Naive thymus-derived CD4-positive, alpha-beta T cell (primary cell): ENCODE measurements at regions not wholly inside any gene's neighbourhood (a gene's known extent, or its start where the extent isn't known, plus 50 kb on each side); places are given as distances from the start of the nearest gene placed in this dataset.

ENCODE experiments used
- ATAC-seq: fragments of 150-1000 bp; cut with Tn5 transposase; 2 replicates; pipeline ENCODE4 v1.10.0; 2021; ENCODE audit warnings: mild to moderate bottlenecking, moderate library complexity
- CTCF ChIA-PET: fragments of 350-600 bp; sonication (Branson Sonifier 250); formaldehyde crosslinking; loops from one replicate; lab custom pipeline; 2021; ENCODE audit warnings: antibody characterized with exemption; lab: Charles Lee
- POLR2A ChIA-PET: fragments of 350-600 bp; sonication (Branson Sonifier 250); formaldehyde crosslinking; loops from one replicate; lab custom pipeline; 2021; ENCODE audit warnings: antibody characterized with exemption, inconsistent platforms; lab: Charles Lee
- DNase-seq, 9 donors: peaks; one replicate each; pipeline versions ENCODE4 v3.0.0 to v3.0.0-alpha.2; 2020 to 2022; ENCODE audit warnings: mixed read lengths in 1 of 9
- H3K27ac ChIP-seq: one replicate; pipeline ENCODE4 v1.7.0; 2013; ENCODE audit warnings: mild to moderate bottlenecking, low read depth, low read length, moderate library complexity
- H3K27me3 ChIP-seq, 2 donors: one replicate each; pipeline ENCODE4 v1.7.0; 2013; ENCODE audit warnings: low read length in 2 of 2, mild to moderate bottlenecking in 2 of 2, moderate library complexity in 2 of 2; ENCODE audit not compliant: control insufficient read depth in 2 of 2, insufficient read depth in 2 of 2
- H3K36me3 ChIP-seq, 3 experiments: 1 replicate in 2 of 3; 2 replicates in 1 of 3; pipeline ENCODE4 v1.7.0; 2013; ENCODE audit warnings: low read length in 3 of 3, mild to moderate bottlenecking in 3 of 3, moderate library complexity in 1 of 3; ENCODE audit not compliant: insufficient read depth in 3 of 3, control insufficient read depth in 2 of 3
- H3K4me1 ChIP-seq, 2 donors: one replicate each; pipeline ENCODE4 v1.7.0; 2013; ENCODE audit warnings: low read length in 2 of 2, mild to moderate bottlenecking in 2 of 2, moderate library complexity in 1 of 2; ENCODE audit not compliant: control insufficient read depth in 2 of 2, insufficient read depth in 2 of 2
- H3K4me3 ChIP-seq: 2 replicates; pipeline ENCODE4 v1.7.0; 2013; ENCODE audit warnings: mild to moderate bottlenecking, low read length
- H3K9me3 ChIP-seq, 3 experiments: 1 replicate in 2 of 3; 2 replicates in 1 of 3; pipeline ENCODE4 v1.7.0; 2013; ENCODE audit warnings: low read length in 3 of 3; ENCODE audit not compliant: control insufficient read depth in 2 of 3
- H3K27ac Mint-ChIP-seq, 9 donors: one replicate each; pipeline ENCODE4 v1.8.0; 2020 to 2022; ENCODE audit warnings: mixed read lengths in 9 of 9, mild to moderate bottlenecking in 8 of 9, moderate library complexity in 5 of 9, inconsistent platforms in 2 of 9
- H3K27me3 Mint-ChIP-seq, 5 donors: one replicate each; pipeline ENCODE4 v1.8.0; 2021 to 2022; ENCODE audit warnings: mixed read lengths in 5 of 5, mild to moderate bottlenecking in 1 of 5
- H3K36me3 Mint-ChIP-seq, 5 donors: one replicate each; pipeline ENCODE4 v1.8.0; 2020 to 2022; ENCODE audit warnings: mixed read lengths in 5 of 5, mild to moderate bottlenecking in 3 of 5, inconsistent platforms in 1 of 5
- H3K4me1 Mint-ChIP-seq, 7 donors: one replicate each; pipeline ENCODE4 v1.8.0; 2020 to 2022; ENCODE audit warnings: mixed read lengths in 7 of 7, mild to moderate bottlenecking in 3 of 7, inconsistent platforms in 1 of 7
- H3K4me3 Mint-ChIP-seq, 10 donors: one replicate each; pipeline ENCODE4 v1.8.0; 2020 to 2022; ENCODE audit warnings: mild to moderate bottlenecking in 10 of 10, mixed read lengths in 10 of 10, moderate library complexity in 6 of 10, inconsistent platforms in 2 of 10
- H3K9me3 Mint-ChIP-seq, 11 donors: one replicate each; pipeline ENCODE4 v1.8.0; 2020 to 2022; ENCODE audit warnings: mixed read lengths in 11 of 11, mild to moderate bottlenecking in 4 of 11, inconsistent platforms in 1 of 11, moderate library complexity in 1 of 11
- intact Hi-C, 2 donors: fragments of 100-400 bp; cut with micrococcal nuclease; formaldehyde crosslinking; loops; one replicate each; pipeline ENCODE4 v1.15.1; 2023

GRCh38 chr13:91200486-91200885 lies 147.0 kb upstream of the MIR17HG start:
- H3K27ac ChIP-seq, result no peak overlapping the region
- Mint-ChIP-seq H3K4me3 (no peak overlapping the region), H3K4me1 (no peaks in the 10 kb centered on the region), H3K36me3 (no peaks in the 10 kb centered on the region), H3K27me3 (peaks cover 0 to 9% (median 5%) of the 10 kb centered on the region in 5 donors), H3K9me3 (no peaks in the 10 kb centered on the region), H3K27ac (no peak overlapping the region)
- DNase-seq (no peak), ATAC-seq (no peak)
- H3K4me1 ChIP-seq, result no peaks in the 10 kb centered on the region
- intact Hi-C loops, result no loop called here
- no peaks in the 10 kb centered on the region for H3K9me3 ChIP-seq
- no peak overlapping the region for H3K4me3 ChIP-seq
- no peaks in the 10 kb centered on the region for H3K36me3 ChIP-seq
- H3K27me3 ChIP-seq, result no peaks in the 10 kb centered on the region
- CTCF ChIA-PET, result no interaction called here
- POLR2A ChIA-PET, result no interaction called here

GRCh38 chr13:91203430-91203829 lies 144.1 kb upstream of the MIR17HG start:
- Histone ChIP-seq H3K4me3 (no peak overlapping the region), H3K9me3 (no peaks in the 10 kb centered on the region), H3K27me3 (no peaks in the 10 kb centered on the region), H3K36me3 (no peaks in the 10 kb centered on the region), H3K27ac (no peak overlapping the region), H3K4me1 (no peaks in the 10 kb centered on the region)
- H3K4me1 Mint-ChIP-seq, result no peaks in the 10 kb centered on the region
- H3K36me3 Mint-ChIP-seq, result no peaks in the 10 kb centered on the region
- CTCF ChIA-PET, result no interaction called here
- H3K4me3 Mint-ChIP-seq, result no peak overlapping the region
- POLR2A ChIA-PET, result no interaction called here
- no peak for ATAC-seq
- no peak for DNase-seq
- H3K27me3 Mint-ChIP-seq, result peaks cover 0 to 7% (median 2%) of the 10 kb centered on the region in 5 donors
- no peak overlapping the region for H3K27ac Mint-ChIP-seq
- no peaks in the 10 kb centered on the region for H3K9me3 Mint-ChIP-seq
- intact Hi-C loops, result no loop called here

GRCh38 chr13:91207261-91207660 lies 140.2 kb upstream of the MIR17HG start:
- no peak for ATAC-seq
- H3K27me3 ChIP-seq, result no peaks in the 10 kb centered on the region
- H3K9me3 Mint-ChIP-seq, result peaks cover 0 to 7% (median 0%) of the 10 kb centered on the region in 11 donors
- intact Hi-C loops, result no loop called here
- no peak overlapping the region for H3K4me3 ChIP-seq
- no peak overlapping the region for H3K27ac Mint-ChIP-seq
- no peak overlapping the region for H3K27ac ChIP-seq
- no peaks in the 10 kb centered on the region for H3K36me3 Mint-ChIP-seq
- ChIA-PET POLR2A (no interaction called here), CTCF (no interaction called here)
- no peaks in the 10 kb centered on the region for H3K9me3 ChIP-seq
- peaks cover 7 to 16% (median 10%) of the 10 kb centered on the region in 5 donors for H3K27me3 Mint-ChIP-seq
- DNase-seq, result no peak
- H3K36me3 ChIP-seq, result no peaks in the 10 kb centered on the region
- no peaks in the 10 kb centered on the region for H3K4me1 ChIP-seq
- H3K4me1 Mint-ChIP-seq, result no peaks in the 10 kb centered on the region
- H3K4me3 Mint-ChIP-seq, result no peak overlapping the region

- Histone ChIP-seq H3K9me3 (no peaks in the 10 kb centered on the region), H3K36me3 (no peaks in the 10 kb centered on the region), H3K27ac (no peak overlapping the region), H3K4me3 (no peak overlapping the region), H3K4me1 (no peaks in the 10 kb centered on the region), H3K27me3 (no peaks in the 10 kb centered on the region)
- H3K27ac Mint-ChIP-seq, result no peak overlapping the region
- peaks cover 0 to 7% (median 0%) of the 10 kb centered on the region in 11 donors for H3K9me3 Mint-ChIP-seq
- intact Hi-C loops, result no loop called here
- DNase-seq (no peak), ATAC-seq (no peak)
- peaks cover 0 to 2% (median 0%) of the 10 kb centered on the region in 7 donors for H3K4me1 Mint-ChIP-seq
- ChIA-PET POLR2A (no interaction called here), CTCF (no interaction called here)
- no peaks in the 10 kb centered on the region for H3K36me3 Mint-ChIP-seq
- H3K4me3 Mint-ChIP-seq, result no peak overlapping the region
- peaks cover 9 to 39% (median 23%) of the 10 kb centered on the region in 5 donors for H3K27me3 Mint-ChIP-seq
Measured at GRCh38 chr13:91211510-91211909, 136.0 kb upstream of the MIR17HG start.

GRCh38 chr13:91212231-91212630 lies 135.3 kb upstream of the MIR17HG start:
- Mint-ChIP-seq H3K4me3 (no peak overlapping the region), H3K36me3 (no peaks in the 10 kb centered on the region), H3K9me3 (peaks cover 0 to 7% (median 0%) of the 10 kb centered on the region in 11 donors), H3K4me1 (peaks cover 0 to 2% (median 0%) of the 10 kb centered on the region in 7 donors), H3K27ac (no peak overlapping the region), H3K27me3 (peaks cover 9 to 43% (median 30%) of the 10 kb centered on the region in 5 donors)
- Histone ChIP-seq H3K9me3 (no peaks in the 10 kb centered on the region), H3K36me3 (no peaks in the 10 kb centered on the region), H3K4me1 (no peaks in the 10 kb centered on the region), H3K27me3 (no peaks in the 10 kb centered on the region), H3K27ac (no peak overlapping the region), H3K4me3 (no peak overlapping the region)
- ChIA-PET CTCF (no interaction called here), POLR2A (no interaction called here)
- DNase-seq, result no peak
- ATAC-seq, result no peak
- intact Hi-C loops, result no loop called here

GRCh38 chr13:91214031-91214430 lies 133.5 kb upstream of the MIR17HG start:
- no peaks in the 10 kb centered on the region for H3K4me1 ChIP-seq
- no peaks in the 10 kb centered on the region for H3K36me3 Mint-ChIP-seq
- peaks cover 0 to 7% (median 0%) of the 10 kb centered on the region in 11 donors for H3K9me3 Mint-ChIP-seq
- intact Hi-C loops, result no loop called here
- peaks cover 0 to 2% (median 0%) of the 10 kb centered on the region in 7 donors for H3K4me1 Mint-ChIP-seq
- no peak for ATAC-seq
- no peak overlapping the region for H3K27ac Mint-ChIP-seq
- H3K4me3 ChIP-seq, result no peak overlapping the region
- peaks cover 9 to 49% (median 31%) of the 10 kb centered on the region in 5 donors for H3K27me3 Mint-ChIP-seq
- no peaks in the 10 kb centered on the region for H3K36me3 ChIP-seq
- no peak for DNase-seq
- H3K4me3 Mint-ChIP-seq, result no peak overlapping the region
- CTCF ChIA-PET, result no interaction called here
- H3K27ac ChIP-seq, result no peak overlapping the region
- H3K9me3 ChIP-seq, result no peaks in the 10 kb centered on the region
- POLR2A ChIA-PET, result interaction anchor here (0.7 kb wide), 2 partner anchors 15 to 72 kb away, joined by 3 read pairs; no protein-coding TSS in a partner anchor
- H3K27me3 ChIP-seq, result peaks cover 0 to 4% of the 10 kb centered on the region in 2 donors

GRCh38 chr13:91216928-91217700 lies 130.4 kb upstream of the MIR17HG start:
- H3K4me3 Mint-ChIP-seq, result no peak overlapping the region
- DNase-seq, result no peak
- H3K4me1 Mint-ChIP-seq, result peaks cover 0 to 2% (median 0%) of the 10 kb centered on the region in 7 donors
- Histone ChIP-seq H3K27me3 (peaks cover 0 to 4% of the 10 kb centered on the region in 2 donors), H3K4me1 (no peaks in the 10 kb centered on the region), H3K9me3 (no peaks in the 10 kb centered on the region), H3K36me3 (no peaks in the 10 kb centered on the region), H3K27ac (no peak overlapping the region), H3K4me3 (no peak overlapping the region)
- H3K36me3 Mint-ChIP-seq, result no peaks in the 10 kb centered on the region
- no peak overlapping the region for H3K27ac Mint-ChIP-seq
- ChIA-PET CTCF (no interaction called here), POLR2A (no interaction called here)
- intact Hi-C loops, result no loop called here
- ATAC-seq, result no peak
- peaks cover 0 to 2% (median 0%) of the 10 kb centered on the region in 11 donors for H3K9me3 Mint-ChIP-seq
- H3K27me3 Mint-ChIP-seq, result peaks cover 4 to 44% (median 19%) of the 10 kb centered on the region in 5 donors
